NCI-H2081 (cell line): ENCODE measurements at regions not wholly inside any gene's neighbourhood (a gene's known extent, or its start where the extent isn't known, plus 50 kb on each side); places are given as distances from the start of the nearest gene placed in this dataset.
"Not testable (repeated sequence)": the region's sequence is repeated elsewhere in the genome, so short reads cannot be mapped to it uniquely, and the experiment has no call there.

Experiments
- DNase-seq, 2 experiments: peaks; one replicate each; lab custom pipeline; 2025; lab: John Stamatoyannopoulos, UW

DNA sequence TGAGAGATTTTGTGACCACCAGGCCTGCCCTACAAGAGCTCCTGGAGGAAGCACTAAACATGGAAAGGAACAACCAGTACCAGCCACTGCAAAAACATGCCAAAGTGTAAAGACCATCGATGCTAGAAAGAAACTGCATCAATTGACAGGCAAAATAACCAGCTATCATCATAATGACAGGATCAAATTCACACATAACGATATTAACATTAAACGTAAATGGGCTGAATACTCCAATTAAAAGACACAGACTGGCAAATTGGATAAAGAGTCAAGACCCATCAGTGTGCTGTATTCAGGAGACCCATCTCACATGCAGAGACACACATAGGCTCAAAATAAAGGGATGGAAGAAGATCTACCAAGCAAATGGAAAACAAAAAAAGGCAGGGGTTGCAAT is 182.4 kb downstream of the PRELID2 start:
- not testable (repeated sequence) for DNase-seq

DNA sequence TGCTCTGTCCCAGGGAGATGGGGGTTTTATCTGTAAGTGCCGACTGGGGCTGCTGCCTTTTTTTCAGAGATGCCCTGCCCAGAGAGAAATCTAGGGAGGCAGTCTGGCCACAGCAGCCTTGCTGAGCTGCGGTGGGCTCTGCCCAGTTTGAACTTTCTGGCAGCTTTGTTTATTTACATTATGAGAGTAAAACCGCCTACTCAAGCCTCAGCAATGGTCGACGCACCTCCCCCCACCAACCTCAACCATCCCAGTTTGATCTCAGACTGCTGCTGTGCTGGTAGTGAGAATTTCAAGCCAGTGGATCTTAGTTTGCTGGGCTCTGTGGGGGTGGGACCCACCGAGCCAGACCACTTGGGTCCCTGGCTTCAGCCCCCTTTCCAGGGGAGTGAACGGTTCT is 188.0 kb downstream of the PRELID2 start:
- DNase-seq, result not testable (repeated sequence)

DNA sequence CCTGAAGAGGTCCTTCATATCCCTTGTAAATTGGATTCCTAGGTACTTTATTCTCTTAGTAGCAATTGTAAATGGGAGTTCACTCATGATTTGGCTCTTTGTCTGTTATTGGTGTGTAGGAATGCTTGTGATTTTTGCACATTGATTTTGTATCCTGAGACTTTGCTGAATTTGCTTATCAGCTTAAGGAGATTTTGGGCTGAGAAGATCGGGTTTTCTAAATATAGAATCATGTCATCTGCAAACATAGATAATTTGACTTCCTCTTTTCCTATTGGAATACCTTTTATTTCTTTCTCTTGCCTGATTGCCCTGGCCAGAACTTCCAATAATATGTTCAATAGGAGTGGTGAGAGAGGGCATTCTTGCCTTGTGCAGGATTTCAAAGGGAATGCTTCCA is 191.9 kb downstream of the PRELID2 start:
- DNase-seq, result not testable (repeated sequence)

DNA sequence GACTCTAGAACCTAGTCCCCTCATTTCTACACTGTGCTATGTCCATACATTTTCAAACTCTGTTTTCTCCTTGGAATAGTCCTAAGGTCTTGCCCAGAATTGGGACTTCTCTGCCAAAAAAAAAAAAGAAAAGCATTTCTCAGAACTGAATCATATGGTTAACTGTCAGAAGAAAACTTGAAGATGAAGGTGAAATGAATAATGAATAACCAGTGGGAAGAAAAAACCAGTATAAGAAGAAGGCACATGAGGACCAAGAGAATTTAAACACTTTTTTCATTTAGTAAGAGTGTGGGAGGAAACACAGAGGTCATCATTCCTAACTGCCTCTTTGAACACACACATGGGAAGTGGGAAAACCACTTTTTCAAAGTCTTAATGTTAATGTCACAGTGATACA is 197.7 kb downstream of the PRELID2 start:
- DNase-seq, result no peak

DNA sequence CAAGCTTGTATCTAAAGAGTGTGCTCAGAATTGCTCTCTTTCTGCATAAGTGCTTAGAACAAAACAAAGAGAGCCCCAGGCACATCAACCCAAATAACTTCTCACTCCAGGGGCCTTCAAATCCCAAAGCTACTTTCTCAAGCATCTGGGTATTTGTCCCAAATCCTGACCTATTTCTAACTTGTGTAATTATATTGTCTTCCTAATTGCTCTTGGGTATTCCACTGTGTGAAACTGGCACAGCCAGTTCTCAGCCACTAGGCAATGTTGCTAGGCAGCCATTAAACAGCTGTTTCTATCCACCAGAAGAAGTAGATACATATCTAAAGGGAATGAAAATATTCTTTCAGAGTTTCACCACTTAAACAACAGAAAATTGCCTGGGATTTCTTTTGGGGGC is 198.8 kb downstream of the PRELID2 start:
- no peak for DNase-seq

DNA sequence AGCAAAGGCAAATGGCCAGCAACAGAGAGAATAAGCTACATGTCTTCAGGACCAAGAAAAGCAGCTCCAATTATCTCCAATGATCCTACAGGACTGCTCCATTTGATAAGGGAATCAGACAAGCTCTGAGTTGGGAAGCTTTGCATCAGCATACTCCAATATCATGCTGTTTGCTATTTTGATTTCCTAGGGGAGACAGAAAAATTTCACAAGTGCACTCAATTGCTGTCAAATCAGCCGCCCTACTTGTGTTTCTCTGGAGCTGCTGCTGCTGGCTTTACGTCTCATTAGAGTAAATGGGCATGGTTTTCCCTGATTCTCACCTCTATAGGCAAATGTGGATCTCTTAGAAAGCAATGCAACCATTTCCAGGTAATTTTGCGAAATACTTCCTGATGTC is 201.7 kb downstream of the PRELID2 start:
- DNase-seq, result no peak

DNA sequence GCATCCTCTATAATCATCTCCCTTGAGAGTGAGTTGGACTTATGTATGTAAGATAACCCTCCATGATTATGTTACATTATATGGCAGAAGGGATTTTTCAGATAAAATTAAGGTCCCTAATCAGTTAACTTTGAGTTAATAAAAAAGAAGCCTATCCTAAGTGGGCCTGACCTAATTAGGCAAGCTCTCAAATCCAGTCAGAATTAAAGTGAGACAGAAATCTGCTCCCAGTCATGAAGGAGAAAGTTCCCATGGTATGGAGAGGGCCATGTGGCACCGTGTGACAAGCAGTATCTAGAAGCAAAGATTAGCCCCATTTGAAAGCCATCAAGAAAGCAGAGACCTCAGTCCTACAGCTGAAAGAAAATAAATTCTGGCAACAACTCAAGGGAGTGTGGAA is 202.4 kb downstream of the PRELID2 start:
- DNase-seq, result no peak

DNA sequence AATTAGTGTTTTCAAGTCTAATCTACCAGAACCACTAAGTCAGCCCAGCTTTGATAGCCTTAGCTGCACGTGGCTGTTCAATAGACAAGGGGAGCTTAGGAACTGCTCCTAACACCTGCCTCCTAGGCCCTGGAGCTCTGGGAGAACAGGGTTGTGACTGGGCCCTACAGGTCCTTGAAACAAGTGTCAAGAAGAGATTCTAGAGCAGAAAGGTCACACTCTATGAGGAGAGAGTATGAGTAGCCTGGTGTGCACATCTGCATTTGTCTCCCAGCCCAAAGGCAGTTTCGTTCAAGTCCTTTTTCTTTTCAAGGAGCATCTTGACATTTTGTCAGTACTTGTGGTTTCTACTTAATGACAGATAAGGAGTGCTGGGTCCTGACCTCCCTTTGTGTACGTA is 206.1 kb downstream of the PRELID2 start:
- DNase-seq, result no peak

DNA sequence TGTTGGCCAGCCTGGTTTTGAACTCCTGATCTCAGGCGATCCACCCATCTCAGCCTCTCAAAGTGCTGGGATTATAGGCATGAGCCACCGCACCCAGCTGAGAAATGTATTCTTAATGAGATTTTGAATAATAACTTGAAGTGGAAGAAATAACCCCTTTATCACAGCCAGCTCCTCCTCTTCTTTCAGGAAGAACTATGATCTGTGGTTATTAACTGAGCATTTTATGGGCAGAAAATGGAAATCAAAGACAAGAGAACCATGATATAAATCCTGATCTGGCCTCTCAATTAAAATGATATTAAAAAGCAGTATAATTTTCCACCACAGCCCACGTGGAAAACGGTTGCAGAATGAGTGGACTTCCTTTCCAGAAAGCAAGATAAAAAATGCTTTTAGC is 206.6 kb downstream of the PRELID2 start:
- no peak for DNase-seq

DNA sequence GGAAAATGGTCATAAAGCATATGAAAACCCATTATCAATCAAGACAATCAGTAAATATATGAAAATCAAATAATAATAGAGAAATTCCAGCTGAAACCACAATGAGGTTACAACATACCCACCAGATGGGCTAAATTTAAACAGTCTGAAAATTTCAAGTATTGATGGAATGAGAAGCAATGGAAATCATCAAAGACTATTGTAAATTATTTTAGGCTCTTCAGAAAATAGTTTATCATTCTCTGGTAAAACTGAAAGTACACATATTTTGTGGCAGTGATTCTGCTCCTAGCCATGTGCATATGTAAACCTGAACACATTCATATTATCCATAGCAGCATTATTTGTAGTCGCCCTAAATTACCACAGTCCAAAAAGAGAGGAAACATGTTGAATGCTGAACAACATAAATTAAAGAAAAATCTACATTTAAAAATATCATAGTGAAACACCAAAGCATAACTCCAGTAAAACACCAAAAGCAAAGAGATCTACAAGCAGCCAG is 215.3 kb downstream of the PRELID2 start:
- DNase-seq, result no peak

DNA sequence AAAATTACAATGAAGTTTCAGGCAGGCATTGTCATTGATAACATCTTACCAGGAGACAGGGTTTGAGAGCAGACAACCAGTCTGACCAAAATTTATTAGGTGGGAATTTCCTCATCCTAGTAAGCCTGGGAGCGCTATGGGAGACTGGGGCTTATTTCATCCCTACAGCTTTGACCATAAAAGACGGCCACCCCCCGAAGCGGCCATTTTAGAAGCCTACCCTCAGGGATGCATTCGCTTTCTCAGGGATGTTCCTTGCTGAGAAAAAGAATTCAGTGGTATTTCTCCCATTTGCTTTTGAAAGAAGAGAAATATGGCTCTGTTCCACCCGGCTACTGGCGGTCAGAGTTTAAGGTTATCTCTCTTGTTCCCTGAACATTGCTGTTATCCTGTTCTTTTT is 218.4 kb downstream of the PRELID2 start:
- not testable (repeated sequence) for DNase-seq

DNA sequence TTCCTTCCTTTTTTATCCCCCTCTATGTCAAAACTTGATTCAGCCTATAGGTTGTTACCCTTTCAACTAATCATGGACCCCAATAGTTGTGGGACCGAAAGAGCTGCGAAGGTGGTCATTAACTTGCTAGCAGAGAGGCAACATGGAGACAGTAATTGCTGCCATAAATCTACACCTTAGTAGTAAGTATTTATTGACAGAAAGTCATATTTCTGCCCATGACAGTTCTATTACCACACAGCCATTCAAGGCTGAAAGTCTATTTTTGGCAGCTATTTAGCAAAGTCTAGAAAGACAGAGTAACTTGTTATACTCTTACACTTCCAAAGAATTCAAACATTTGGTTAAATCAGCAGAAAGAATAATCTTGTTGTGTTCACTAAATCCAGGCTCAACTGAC is 236.2 kb downstream of the PRELID2 start:
- no peak for DNase-seq

DNA sequence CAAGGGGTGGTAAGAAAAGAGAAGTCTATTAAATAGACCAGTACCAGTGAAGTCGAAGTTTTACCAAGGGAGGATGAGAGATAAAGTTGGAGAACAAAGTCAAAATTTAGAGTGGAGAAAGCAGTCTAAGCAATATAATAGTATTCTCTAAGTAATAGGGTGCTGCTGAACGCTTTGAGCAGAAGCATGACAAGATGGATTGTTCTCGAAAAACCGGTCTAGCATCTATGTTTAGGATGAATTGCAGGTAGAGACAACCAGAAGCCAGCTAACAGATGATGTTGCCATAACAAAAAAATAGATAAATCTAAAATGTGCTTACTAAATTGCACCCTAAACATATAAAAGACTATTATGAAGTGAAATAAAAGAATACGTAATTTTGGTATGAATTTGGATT is 237.0 kb downstream of the PRELID2 start:
- no peak for DNase-seq

DNA sequence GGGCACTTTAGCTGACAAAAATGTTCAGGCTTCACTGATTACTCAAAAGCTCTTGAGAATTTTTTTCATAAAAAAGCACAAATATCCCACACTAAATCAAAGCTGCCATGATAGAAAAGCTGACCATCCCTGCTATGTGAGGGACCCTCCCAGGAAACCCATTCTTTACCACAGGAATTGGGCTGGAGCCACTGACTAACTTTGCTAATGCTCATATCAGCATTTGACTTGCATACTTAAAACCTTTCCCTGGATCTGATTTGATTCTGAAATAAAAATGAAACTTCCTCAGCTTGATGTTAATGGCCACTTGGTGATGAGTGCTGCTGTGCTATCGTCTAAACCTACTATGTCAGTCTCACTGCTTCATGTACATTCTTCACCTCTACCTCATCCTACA is 243.6 kb downstream of the PRELID2 start:
- no peak for DNase-seq

DNA sequence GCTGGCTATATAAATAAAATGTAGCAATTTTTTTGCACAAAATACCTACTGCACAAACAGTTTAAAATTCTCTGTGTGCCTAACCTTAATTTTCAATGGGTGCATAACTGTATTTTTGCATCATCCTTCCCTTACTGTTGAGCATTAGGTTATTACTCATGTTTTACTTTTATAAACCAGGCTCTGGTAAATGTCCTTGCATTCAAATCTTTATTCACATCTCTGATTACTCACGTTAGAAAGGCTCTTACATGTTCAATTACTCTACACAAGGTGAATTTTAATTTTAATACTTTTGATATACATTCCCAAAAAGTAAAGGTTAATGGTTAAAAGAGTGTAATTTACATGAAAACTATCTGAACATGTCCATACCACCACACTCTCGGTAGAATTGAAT is 246.1 kb downstream of the PRELID2 start:
- DNase-seq, result no peak

DNA sequence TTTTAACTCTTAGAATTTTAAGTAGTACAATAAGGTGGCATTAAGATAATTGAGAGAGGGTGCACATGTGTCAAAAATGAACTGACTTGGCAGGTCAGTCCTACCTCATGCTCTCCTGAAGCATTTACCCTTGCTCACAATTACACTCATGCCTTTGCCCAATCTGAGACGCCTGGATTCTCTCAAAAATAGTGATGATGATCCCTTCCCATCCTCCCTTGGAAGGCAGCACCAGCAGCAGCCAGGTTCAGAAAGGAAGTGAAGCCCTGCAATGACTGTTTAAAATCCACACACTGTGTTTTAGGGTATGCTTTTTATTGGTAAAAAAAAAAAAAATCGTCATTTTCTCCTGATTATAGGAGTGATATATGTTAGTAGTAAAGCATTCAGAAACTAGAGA is 246.6 kb downstream of the PRELID2 start:
- no peak for DNase-seq

DNA sequence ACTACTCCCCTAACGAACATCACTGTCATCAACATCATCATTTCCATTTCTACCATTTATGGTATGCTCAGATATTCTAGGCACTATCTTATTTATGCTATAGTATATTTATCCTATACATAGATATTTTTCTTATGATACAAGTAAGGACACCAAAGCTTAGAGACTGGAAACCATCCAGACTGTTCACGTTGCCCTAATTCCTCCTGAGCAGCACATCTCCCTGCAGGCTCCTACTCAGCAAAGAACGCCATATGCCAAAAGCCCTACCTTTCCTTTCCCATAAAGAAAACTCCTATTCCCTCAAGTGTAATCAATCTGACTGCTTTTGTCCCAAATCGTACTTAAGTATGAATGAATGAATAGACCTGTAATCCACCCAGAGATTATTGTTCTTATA is 247.0 kb downstream of the PRELID2 start:
- DNase-seq, result no peak

DNA sequence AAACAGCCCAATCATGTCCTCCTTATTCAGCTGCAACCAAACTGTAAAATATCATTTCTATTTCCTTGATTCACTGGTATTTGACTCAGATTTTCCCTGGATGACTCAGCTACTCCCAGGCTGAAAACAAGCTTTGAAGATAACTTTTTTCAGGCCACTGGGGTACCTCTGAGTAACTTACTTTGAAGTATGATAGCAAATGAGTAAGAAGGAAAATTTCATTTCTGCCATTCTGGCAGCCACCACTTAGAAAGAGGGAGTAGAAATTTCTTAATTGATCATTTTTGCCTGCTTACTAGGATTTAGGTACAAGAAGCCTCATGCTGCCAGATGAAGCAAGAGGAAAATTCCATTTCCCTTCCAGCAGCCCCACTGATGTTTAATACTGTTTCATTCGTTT is 247.4 kb downstream of the PRELID2 start:
- DNase-seq, result no peak

DNA sequence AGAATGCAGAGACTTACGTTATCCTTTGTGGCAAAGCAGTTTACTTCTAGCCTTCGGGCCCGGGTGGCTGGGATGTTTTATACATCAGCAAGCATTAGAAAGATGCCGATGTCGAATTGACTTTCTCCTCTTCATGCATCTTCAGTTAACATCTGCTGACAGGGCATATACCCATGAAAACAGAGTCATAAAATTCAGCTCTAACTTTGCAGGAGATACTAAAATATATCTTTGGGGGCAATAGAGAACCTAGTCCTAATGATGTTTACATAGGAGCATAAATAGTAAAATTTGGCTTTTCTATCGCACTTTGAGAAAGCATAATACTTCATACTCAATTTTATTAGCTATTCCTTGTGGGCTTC is 247.9 kb downstream of the PRELID2 start:
- no peak for DNase-seq

DNA sequence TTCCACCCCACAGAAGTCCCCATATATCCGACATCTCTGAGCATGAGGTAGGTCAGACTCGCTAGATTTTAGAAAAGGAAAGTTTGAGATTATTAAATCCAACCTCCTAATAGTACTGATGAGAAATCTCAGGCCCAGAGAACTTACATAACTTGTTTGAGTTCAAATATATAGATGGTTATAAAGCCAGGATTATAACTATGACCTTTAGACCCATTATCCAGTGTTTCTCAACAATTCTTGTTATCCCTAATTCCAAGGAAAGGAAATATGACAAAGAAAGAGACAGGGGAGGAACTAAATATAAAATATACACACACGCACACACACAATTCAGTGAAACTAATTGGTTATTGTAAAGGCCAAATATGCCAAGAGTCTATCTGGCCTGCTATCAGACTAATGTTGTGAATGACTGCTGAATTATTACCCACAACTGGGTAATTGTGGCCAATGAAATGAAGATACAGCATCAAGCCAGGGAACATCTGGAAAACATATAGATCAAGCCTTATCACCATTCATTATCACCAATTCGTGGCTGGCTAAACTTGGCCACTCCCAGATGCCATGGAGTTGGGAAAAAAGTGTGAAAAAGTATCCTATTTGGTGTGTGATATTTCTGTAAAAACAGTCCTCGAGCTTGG is 248.4 kb downstream of the PRELID2 start:
- DNase-seq, result no peak

DNA sequence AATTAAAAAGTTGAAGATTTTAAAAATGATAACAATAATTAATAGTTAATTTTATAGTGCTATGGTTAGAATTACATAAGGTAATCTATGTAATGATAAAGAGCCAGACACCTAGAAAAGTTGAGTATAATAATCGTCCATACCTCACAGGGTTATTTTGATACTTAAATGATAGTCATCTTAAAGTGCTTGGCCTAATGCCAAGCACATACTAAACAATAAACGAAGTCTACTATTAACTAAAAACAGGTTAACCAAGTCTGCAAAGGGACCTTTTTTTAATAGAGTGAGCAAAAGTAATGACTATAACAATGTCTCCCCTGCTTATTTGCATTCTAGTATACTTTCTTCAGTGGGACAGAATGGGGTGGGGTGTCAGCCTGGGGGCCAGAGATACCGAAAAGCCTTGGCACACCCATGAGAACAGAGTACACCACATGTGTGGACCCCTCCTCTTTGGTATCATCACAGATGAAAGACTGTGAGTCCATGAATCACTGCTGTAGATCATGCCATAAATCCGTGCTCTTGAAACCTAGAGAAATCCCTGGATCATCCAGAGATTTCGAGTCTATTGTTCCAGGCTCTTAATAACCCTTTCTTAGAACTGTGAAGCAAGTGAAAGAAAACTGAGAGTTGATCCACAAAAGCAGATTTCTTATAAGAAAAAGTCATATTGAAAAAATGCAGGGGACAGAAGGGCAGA is 249.5 kb downstream of the PRELID2 start:
- no peak for DNase-seq

DNA sequence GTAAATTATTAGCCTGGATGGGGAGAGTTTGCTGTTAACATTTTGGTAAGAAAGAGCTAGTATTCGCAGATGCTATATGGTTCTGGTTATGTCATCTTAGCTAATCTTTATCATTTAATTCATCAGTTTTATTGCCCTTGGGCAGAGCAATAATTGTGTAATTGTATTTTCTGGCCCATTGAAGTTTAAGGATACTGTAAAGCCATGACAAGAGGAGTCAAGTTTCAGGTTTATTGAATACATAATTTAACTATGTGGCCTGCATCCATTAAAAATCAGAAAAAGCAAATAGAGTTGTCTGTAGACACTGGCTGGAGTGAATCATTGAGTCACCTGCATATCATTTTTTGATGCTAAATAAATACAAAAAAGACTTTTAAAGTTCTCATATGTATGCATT is 255.8 kb downstream of the PRELID2 start:
- DNase-seq, result no peak

DNA sequence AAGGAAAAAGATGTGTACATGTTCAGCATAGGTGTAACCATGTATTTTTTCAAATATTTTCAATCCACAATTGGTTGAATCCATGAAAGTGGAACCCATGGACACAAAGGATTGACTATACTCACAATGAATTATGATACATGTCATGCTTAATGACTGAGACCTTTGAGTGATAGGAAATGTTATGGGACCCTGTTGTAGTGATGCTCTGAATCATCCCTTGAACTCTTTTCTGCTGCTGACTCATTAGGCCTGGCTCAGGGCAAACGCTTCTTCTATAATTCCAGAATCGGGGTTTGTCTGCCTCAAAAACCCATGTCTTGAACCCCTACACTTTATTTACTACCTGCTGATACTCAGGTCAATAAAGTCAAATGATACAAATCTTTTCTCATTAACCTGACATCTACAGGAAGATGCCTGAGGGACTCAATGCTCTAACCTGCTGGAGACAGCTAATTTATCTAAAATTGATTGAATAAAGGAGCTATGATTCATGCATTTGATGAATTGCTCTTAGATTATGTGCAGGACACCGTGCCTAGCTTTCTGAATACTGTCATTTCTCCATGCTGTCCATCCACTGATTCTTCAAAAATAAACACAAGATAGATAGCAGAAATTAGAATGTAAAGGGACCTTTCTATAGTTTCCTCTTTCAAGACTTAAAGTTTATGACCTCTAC is 260.1 kb downstream of the PRELID2 start:
- DNase-seq, result no peak
